Spleen (tissue), 11 donors: ENCODE measurements at regions not wholly inside any gene's neighbourhood (a gene's known extent, or its start where the extent isn't known, plus 50 kb on each side); places are given as distances from the start of the nearest gene placed in this dataset.

Source experiments
- DNase-seq: peaks from one replicate; pipeline ENCODE4 v3.0.0-alpha.2; 2020
- H3K27ac ChIP-seq, 8 donors: fragments of 200-600 bp; sonication (generic) in 7 of 8; 1 replicate in 4 of 8; 2 replicates in 4 of 8; pipeline versions ENCODE4 v1.5.0 to v1.8.0; 2016 to 2021; ENCODE audit warnings: inconsistent platforms in 4 of 8, mild to moderate bottlenecking in 4 of 8, moderate library complexity in 1 of 8
- H3K27me3 ChIP-seq, 7 donors: fragments of 200-600 bp; sonication (generic) in 6 of 7; replicated peaks in 1 of 7; 1 replicate in 4 of 7; 2 replicates in 3 of 7; pipeline versions ENCODE4 v1.5.0 to v1.8.0; 2016 to 2021; ENCODE audit warnings: inconsistent platforms in 3 of 7, mild to moderate bottlenecking in 1 of 7
- H3K36me3 ChIP-seq, 6 donors: fragments of 200-600 bp; sonication (generic) in 5 of 6; 1 replicate in 4 of 6; 2 replicates in 2 of 6; pipeline versions ENCODE4 v1.5.0 to v1.8.0; 2016 to 2021; ENCODE audit warnings: inconsistent platforms in 2 of 6
- H3K4me1 ChIP-seq, 6 donors: fragments of 200-600 bp; sonication (generic) in 5 of 6; 1 replicate in 3 of 6; 2 replicates in 3 of 6; pipeline versions ENCODE4 v1.5.0 to v1.8.0; 2016 to 2021; ENCODE audit warnings: inconsistent platforms in 3 of 6
- H3K4me3 ChIP-seq, 8 donors: fragments of 200-600 bp; sonication (generic) in 7 of 8; 1 replicate in 4 of 8; 2 replicates in 4 of 8; pipeline versions ENCODE4 v1.5.0 to v1.8.0; 2016 to 2021; ENCODE audit warnings: inconsistent platforms in 4 of 8, mild to moderate bottlenecking in 4 of 8, moderate library complexity in 2 of 8
- H3K9me3 ChIP-seq, 8 donors: fragments of 200-600 bp; sonication (generic) in 7 of 8; 1 replicate in 4 of 8; 2 replicates in 4 of 8; pipeline versions ENCODE4 v1.5.0 to v1.8.0; 2016 to 2021; ENCODE audit warnings: inconsistent platforms in 4 of 8
- POLR2A ChIP-seq, 3 donors: fragments of 450-650 bp; IDR thresholded peaks; one replicate each; pipeline ENCODE4 v1.5.1; 2017; ENCODE audit warnings: antibody characterized with exemption in 3 of 3, mild to moderate bottlenecking in 1 of 3
- POLR2AphosphoS5 ChIP-seq, 3 donors: sonication (generic); formaldehyde crosslinking; IDR thresholded peaks; one replicate each; pipeline ENCODE4 v1.5.1; 2017; ENCODE audit warnings: antibody characterized with exemption in 3 of 3
- WGBS, 5 donors: extraction: QIAGEN DNeasy Blood & Tissue Kit in 3 of 5; methylation state at CpG; one replicate each; pipeline versions ENCODE4 v1.1.5 to v1.1.7; 2013 to 2018; 5-methylcytosine and 5-hydroxymethylcytosine counted together
- intact Hi-C: fragments of 100-400 bp; cut with DNase I; formaldehyde crosslinking; loops from one replicate; pipeline ENCODE4 v1.15.0; 2023; ENCODE audit warnings: low total_unique reads
- TF ChIP-seq, protein P1 (sequence below), 11 experiments: fragments of 200-600 bp in 7 of 11; fragments of 450-650 bp in 4 of 11; sonication (generic) in 4 of 11; IDR thresholded peaks in 8 of 11; conservative IDR thresholded peaks in 3 of 11; 1 replicate in 7 of 11; 2 replicates in 4 of 11; pipeline versions ENCODE4 v1.4.0 to v1.8.0; 2016 to 2021; ENCODE audit warnings: antibody characterized with exemption in 11 of 11, inconsistent platforms in 4 of 11, mild to moderate bottlenecking in 1 of 11
- donor health status: healthy with polysubstance abuse.
- donor health status: DM: no; HTN: no; CAD: no; lungs with moderate emphysema.
- donor health status: DM: no; HTN: no; CAD: no.
- donor health status: Bipolar disorder and iron deficiency.
- donor health status: healthy.
- donor health status: DM: no; HTN: no; CAD: no.
- donor health status: DM: yes; HTN: yes; CAD: no.

DNA sequence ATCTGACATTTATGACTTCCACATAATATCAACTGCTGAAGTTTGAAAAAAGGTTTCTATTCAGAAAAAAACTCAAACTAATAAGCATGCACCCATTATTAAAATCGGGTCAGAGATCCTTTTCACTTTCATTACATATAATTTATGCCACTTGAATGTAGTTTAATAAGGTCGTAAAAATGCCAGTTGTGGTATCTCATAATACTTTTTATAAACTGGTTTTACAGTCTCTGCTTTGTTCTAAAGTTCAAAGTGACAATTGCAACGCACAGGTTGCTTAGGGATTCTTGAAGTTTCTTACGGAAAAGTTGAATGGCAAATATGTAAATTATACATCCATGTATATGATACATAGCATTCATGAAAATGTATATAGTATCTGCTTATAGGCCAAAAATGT lies 229.4 kb upstream of the CEP162 start:
- no peaks in the 10 kb centered on the region for H3K9me3 ChIP-seq
- no peaks in the 10 kb centered on the region for H3K36me3 ChIP-seq
- TF ChIP-seq POLR2A (IDR thresholded peaks at IDR 0.05) (no peak), POLR2AphosphoS5 (IDR thresholded peaks at IDR 0.05) (no peak)
- TF ChIP-seq, protein P1, sequence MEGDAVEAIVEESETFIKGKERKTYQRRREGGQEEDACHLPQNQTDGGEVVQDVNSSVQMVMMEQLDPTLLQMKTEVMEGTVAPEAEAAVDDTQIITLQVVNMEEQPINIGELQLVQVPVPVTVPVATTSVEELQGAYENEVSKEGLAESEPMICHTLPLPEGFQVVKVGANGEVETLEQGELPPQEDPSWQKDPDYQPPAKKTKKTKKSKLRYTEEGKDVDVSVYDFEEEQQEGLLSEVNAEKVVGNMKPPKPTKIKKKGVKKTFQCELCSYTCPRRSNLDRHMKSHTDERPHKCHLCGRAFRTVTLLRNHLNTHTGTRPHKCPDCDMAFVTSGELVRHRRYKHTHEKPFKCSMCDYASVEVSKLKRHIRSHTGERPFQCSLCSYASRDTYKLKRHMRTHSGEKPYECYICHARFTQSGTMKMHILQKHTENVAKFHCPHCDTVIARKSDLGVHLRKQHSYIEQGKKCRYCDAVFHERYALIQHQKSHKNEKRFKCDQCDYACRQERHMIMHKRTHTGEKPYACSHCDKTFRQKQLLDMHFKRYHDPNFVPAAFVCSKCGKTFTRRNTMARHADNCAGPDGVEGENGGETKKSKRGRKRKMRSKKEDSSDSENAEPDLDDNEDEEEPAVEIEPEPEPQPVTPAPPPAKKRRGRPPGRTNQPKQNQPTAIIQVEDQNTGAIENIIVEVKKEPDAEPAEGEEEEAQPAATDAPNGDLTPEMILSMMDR (IDR thresholded peaks at IDR 0.05 in 8 of 11, conservative IDR thresholded peaks at IDR 0.05 in 3 of 11) = no peak
- H3K4me3 ChIP-seq = no peak overlapping the region
- no peaks in the 10 kb centered on the region for H3K27me3 ChIP-seq
- no peaks in the 10 kb centered on the region for H3K4me1 ChIP-seq
- intact Hi-C loops = no loop called here
- H3K27ac ChIP-seq = no peak overlapping the region
- 78 to 89% (median 83%) methylated on average over 4 of the region's 4 CpGs for WGBS, 5 donors
- no peak for DNase-seq

DNA sequence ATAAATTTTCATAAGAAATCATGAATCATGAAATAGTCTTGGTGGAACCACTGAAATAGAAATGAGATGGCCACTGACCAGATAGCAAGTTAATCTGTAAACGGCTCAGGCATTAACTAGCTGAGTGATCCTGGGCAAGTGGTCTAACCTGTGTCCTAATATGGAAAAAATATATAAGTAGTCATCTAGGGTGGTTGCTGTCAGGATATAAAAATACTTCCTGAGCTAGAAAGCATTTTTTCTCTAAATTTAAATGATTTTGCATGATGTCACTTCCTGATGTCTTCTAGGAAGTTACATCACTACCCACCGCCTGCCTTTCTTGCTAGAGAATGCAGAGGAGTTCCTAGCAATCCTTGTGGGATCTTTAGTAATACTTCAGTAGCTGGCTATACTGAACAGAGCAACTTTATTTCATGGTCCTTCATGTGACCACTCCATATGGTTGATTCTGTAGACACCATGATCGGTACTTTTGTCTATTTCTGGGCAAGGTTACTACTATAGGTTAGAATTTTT lies 228.1 kb upstream of the CEP162 start:
- Histone ChIP-seq H3K9me3 (no peaks in the 10 kb centered on the region), H3K4me1 (no peaks in the 10 kb centered on the region), H3K27ac (no peak overlapping the region), H3K36me3 (no peaks in the 10 kb centered on the region), H3K4me3 (no peak overlapping the region), H3K27me3 (no peaks in the 10 kb centered on the region)
- TF ChIP-seq POLR2AphosphoS5 (IDR thresholded peaks at IDR 0.05) (no peak), POLR2A (IDR thresholded peaks at IDR 0.05) (no peak)
- TF ChIP-seq, protein P1 (IDR thresholded peaks at IDR 0.05 in 8 of 11, conservative IDR thresholded peaks at IDR 0.05 in 3 of 11) = no peak
- intact Hi-C loops = no loop called here
- 40 to 60% (median 50%) methylated on average over 3 of the region's 3 CpGs for WGBS, 5 donors
- no peak for DNase-seq

DNA sequence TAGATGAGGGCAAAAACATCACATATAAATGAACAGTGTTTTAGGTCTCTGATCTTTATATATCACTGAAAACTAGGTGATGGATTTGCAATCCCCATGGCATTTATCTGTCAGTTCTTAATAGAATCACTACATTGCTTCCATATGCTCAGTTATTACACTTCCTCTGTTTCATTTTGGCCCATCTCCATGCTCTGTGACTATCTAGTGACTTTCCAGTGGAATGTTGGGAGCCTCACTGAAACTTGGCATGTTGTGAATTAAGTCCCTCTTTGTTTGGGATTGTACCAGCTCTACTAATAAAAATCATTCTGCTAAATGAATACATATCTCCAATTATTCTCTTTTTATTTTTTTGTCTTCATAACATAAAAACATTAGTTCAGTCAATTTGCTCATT lies 226.1 kb upstream of the CEP162 start:
- Histone ChIP-seq H3K4me3 (no peak overlapping the region), H3K27me3 (no peaks in the 10 kb centered on the region), H3K36me3 (no peaks in the 10 kb centered on the region), H3K27ac (no peak overlapping the region), H3K4me1 (no peaks in the 10 kb centered on the region), H3K9me3 (no peaks in the 10 kb centered on the region)
- no peak for DNase-seq
- TF ChIP-seq POLR2A (IDR thresholded peaks at IDR 0.05) (no peak), POLR2AphosphoS5 (IDR thresholded peaks at IDR 0.05) (no peak)
- TF ChIP-seq, protein P1 (IDR thresholded peaks at IDR 0.05 in 8 of 11, conservative IDR thresholded peaks at IDR 0.05 in 3 of 11) = no peak
- intact Hi-C loops = no loop called here

DNA sequence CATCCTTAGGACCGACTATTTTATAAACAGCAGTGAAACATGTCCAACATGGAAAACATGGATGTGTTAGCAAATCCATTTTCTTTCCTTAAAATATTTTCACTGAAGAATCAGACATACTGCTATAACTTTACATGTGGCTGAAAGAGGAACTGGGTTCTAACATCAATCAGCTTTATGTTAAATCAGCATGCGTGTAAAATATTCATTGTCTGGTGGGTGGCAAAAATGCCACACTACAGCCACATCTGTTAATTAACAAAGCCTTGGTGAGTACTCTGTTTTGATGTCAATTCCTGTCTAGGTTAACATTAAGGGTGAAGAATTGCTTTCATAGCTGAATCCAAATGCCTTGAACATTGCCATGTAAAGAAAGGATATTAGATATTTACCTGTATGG lies 222.6 kb upstream of the CEP162 start:
- Histone ChIP-seq H3K4me1 (no peaks in the 10 kb centered on the region), H3K9me3 (no peaks in the 10 kb centered on the region), H3K36me3 (no peaks in the 10 kb centered on the region), H3K27ac (no peak overlapping the region), H3K27me3 (no peaks in the 10 kb centered on the region), H3K4me3 (no peak overlapping the region)
- intact Hi-C loops = no loop called here
- no peak for DNase-seq
- TF ChIP-seq POLR2AphosphoS5 (IDR thresholded peaks at IDR 0.05) (no peak), POLR2A (IDR thresholded peaks at IDR 0.05) (no peak)
- TF ChIP-seq, protein P1 (IDR thresholded peaks at IDR 0.05 in 8 of 11, conservative IDR thresholded peaks at IDR 0.05 in 3 of 11) = no peak
- 70 to 74% (median 71%) methylated on average over 2 of the region's 2 CpGs for WGBS, 5 donors
